Upper lobe of right lung (tissue), 1 donor: ENCODE measurements at regions not wholly inside any gene's neighbourhood (a gene's known extent, or its start where the extent isn't known, plus 50 kb on each side); places are given as distances from the start of the nearest gene placed in this dataset.
A peak's percentile ranks its signal among the peaks of the same experiment; 100 is the strongest.

ENCODE experiments used
- ATAC-seq: fragments of 200-7000 bp; cut with Tn5 transposase; one replicate; pipeline ENCODE4 v1.9.1; 2020; ENCODE audit warnings: mild to moderate bottlenecking, moderate library complexity
- DNase-seq: peaks from one replicate; pipeline ENCODE4 v3.0.0-alpha.2; 2020
- H3K27ac ChIP-seq: fragments of 200-600 bp; one replicate; pipeline ENCODE4 v1.8.0; 2022
- H3K27me3 ChIP-seq: fragments of 200-600 bp; one replicate; pipeline ENCODE4 v1.8.0; 2022; ENCODE audit warnings: mild to moderate bottlenecking
- H3K36me3 ChIP-seq: fragments of 200-600 bp; one replicate; pipeline ENCODE4 v1.8.0; 2022
- H3K4me1 ChIP-seq: fragments of 200-600 bp; one replicate; pipeline ENCODE4 v1.8.0; 2022
- H3K4me3 ChIP-seq: fragments of 200-600 bp; one replicate; pipeline ENCODE4 v1.8.0; 2022; ENCODE audit warnings: mild to moderate bottlenecking
- H3K9me3 ChIP-seq: fragments of 200-600 bp; one replicate; pipeline ENCODE4 v1.8.0; 2022
- intact Hi-C: fragments of 100-400 bp; cut with DNase I; formaldehyde crosslinking; loops from one replicate; pipeline ENCODE4 v1.11.0; 2022
- TF ChIP-seq, protein P1 (sequence below): fragments of 200-600 bp; IDR thresholded peaks from one replicate; pipeline ENCODE4 v1.8.0; 2022; ENCODE audit warnings: antibody characterized with exemption
- donor health status: DM: no; HTN: yes; CAD: no; lungs with severe emphysema.

DNA sequence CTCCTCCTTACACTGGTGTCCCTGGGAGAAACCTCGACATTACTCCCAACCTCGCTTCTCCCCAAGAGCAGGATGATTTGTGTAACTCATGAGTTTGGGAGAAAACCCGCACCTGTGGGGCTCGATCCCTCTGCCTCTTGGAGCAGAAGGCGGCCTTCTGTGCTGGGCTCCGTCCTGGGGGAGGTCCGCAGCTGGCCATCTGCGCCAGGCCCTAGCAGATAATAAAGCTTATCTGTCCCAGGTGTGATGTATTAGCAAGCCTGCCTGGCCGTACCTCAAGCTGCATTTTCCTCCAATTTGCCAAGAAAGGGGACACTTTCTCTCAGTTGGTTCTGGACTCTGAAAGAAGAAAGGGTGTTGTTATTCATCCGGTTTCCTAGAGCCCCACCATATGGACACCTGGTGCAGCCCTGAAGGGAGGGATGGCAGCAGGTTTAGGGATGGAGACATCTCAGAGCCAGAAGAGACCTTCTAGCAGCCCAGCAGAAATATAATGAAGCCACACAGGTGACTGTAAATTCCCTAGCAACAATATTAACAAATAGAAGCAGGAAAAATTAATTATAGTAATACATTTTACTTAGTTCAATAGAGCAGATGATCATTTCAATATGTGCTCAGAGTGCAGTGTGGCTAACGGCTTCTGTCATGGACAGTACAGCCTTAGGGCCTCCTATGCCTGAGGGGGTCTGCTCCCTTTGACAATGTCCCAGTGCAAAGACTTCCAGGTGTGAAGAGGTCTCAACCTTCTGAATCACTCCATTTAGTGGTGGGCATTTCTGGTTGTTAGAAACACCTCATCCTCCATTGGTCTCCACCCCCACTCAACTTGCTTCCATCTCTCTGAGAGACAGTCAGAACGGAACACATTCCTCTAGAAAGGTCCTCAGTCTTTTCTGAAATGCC is 94.8 kb downstream of the CPN2 start:
- DNase-seq (no peak), ATAC-seq (no peak)
- H3K4me3 ChIP-seq: no peak overlapping the region
- intact Hi-C loops: no loop called here
- no peaks in the 10 kb centered on the region for H3K27me3 ChIP-seq
- peaks cover 14% of the 10 kb centered on the region for H3K4me1 ChIP-seq
- no peak overlapping the region for H3K27ac ChIP-seq
- TF ChIP-seq, protein P1, sequence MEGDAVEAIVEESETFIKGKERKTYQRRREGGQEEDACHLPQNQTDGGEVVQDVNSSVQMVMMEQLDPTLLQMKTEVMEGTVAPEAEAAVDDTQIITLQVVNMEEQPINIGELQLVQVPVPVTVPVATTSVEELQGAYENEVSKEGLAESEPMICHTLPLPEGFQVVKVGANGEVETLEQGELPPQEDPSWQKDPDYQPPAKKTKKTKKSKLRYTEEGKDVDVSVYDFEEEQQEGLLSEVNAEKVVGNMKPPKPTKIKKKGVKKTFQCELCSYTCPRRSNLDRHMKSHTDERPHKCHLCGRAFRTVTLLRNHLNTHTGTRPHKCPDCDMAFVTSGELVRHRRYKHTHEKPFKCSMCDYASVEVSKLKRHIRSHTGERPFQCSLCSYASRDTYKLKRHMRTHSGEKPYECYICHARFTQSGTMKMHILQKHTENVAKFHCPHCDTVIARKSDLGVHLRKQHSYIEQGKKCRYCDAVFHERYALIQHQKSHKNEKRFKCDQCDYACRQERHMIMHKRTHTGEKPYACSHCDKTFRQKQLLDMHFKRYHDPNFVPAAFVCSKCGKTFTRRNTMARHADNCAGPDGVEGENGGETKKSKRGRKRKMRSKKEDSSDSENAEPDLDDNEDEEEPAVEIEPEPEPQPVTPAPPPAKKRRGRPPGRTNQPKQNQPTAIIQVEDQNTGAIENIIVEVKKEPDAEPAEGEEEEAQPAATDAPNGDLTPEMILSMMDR: no peak
- no peaks in the 10 kb centered on the region for H3K9me3 ChIP-seq
- H3K36me3 ChIP-seq: no peaks in the 10 kb centered on the region

GRCh38 chr3:194257151-194257621 is 93.9 kb downstream of the CPN2 start:
- no peaks in the 10 kb centered on the region for H3K27me3 ChIP-seq
- DNase-seq: peak; percentile 16
- H3K27ac ChIP-seq: no peak overlapping the region
- H3K36me3 ChIP-seq: no peaks in the 10 kb centered on the region
- H3K4me1 ChIP-seq: peaks cover 14% of the 10 kb centered on the region
- H3K9me3 ChIP-seq: no peaks in the 10 kb centered on the region
- intact Hi-C loops: no loop called here
- ATAC-seq: no peak
- H3K4me3 ChIP-seq: no peak overlapping the region
- TF ChIP-seq, protein P1: no peak

- H3K27me3 ChIP-seq: no peaks in the 10 kb centered on the region
- intact Hi-C loops: no loop called here
- DNase-seq (peak; percentile 12), ATAC-seq (no peak)
- TF ChIP-seq, protein P1: no peak
- no peaks in the 10 kb centered on the region for H3K36me3 ChIP-seq
- no peak overlapping the region for H3K4me3 ChIP-seq
- H3K4me1 ChIP-seq: peaks cover 14% of the 10 kb centered on the region
- no peaks in the 10 kb centered on the region for H3K9me3 ChIP-seq
- H3K27ac ChIP-seq: no peak overlapping the region
These were observed 93.0 kb downstream of the CPN2 start for GRCh38 chr3:194257916-194258668.

- ATAC-seq: peak; percentile 45
These were observed 91.0 kb downstream of the CPN2 start for GRCh38 chr3:194259982-194260766.

More at GRCh38 chr3:194259982-194260766, 91.0 kb downstream of the CPN2 start:
- H3K27ac ChIP-seq: no peak overlapping the region
- H3K9me3 ChIP-seq: no peaks in the 10 kb centered on the region
- TF ChIP-seq, protein P1: no peak
- no peaks in the 10 kb centered on the region for H3K36me3 ChIP-seq
- H3K27me3 ChIP-seq: no peaks in the 10 kb centered on the region
- intact Hi-C loops: no loop called here
- peaks cover 7% of the 10 kb centered on the region for H3K4me1 ChIP-seq
- DNase-seq: peak; percentile 20
- H3K4me3 ChIP-seq: no peak overlapping the region
